Posterior vena cava (tissue), 2 donors: ENCODE measurements at regions not wholly inside any gene's neighbourhood (a gene's known extent, or its start where the extent isn't known, plus 50 kb on each side); places are given as distances from the start of the nearest gene placed in this dataset.
A peak's percentile ranks its signal among the peaks of the same experiment; 100 is the strongest.

Source experiments
- DNase-seq: peaks from one replicate; pipeline ENCODE4 v3.0.0-alpha.2; 2020; ENCODE audit warnings: low spot score
- intact Hi-C, 2 donors: fragments of 100-400 bp; cut with DNase I; formaldehyde crosslinking; loops; one replicate each; pipeline versions ENCODE4 v1.14.1 to v1.14.2; 2022 to 2023
- donor health status: DM: yes; HTN: yes; CAD: no.
- donor health status: DM: yes; HTN: yes; CAD: no.

GRCh38 chr10:43960135-43960415 is 311.4 kb upstream of the ZNF32 start:
- no peak for DNase-seq
- intact Hi-C loops: no loop called here

DNA sequence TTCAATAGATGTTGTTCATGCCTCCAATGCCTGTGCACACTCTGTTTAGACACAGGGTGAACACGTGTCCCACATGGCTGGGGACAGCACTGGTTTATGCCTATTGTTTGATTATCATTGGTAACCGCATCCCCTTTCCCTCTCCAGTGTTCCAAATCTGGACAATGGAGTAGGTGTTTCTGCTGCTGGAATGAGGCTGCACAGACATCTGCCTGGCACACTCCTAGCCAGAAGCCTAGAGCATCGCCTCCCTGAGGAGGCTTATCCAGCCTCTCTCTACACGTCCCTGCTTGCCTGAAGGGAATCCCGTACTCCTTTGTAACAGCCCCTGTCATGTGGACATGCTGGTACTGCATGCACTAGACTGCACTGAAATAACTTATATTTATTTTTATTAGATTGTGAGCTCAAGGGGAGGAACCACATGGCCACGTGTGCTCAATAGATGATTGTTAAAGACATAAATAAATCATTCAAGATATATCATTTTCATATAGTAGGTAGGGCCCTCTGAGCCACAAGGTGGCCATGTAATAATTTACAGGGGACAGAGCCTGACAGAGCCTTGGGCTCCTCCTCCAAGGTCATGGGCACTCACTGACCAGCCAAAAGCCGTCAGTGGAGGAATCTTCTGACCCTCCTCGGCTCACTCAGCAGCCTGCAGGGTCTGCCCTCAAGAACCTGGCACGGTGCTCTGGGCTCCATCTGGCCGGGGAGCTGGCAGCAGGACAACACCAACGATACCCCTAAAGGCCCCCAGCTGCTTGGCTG is 310.9 kb upstream of the ZNF32 start:
- intact Hi-C loops: no loop called here
- peak; percentile 45 for DNase-seq

DNA sequence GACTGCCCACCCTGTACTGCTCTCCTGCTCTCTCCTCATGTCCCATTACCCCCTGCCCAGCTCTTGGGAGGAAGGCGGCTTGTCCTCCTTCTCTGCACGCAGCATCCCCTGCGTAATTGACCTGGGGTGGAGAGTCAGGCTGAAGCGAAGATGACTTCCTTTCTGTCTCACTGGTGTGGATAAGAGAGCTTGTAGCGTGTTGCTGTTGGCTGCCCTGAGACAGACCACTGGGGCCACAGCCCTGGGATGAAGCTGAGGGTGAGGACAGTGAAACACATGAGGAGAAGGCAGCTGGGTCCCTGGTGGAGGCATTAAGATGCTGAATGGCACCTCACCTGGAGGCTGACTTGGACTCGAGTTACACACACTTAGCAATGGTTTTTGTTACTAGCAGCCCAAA is 310.3 kb upstream of the ZNF32 start:
- intact Hi-C loops: no loop called here
- peak; percentile 60 for DNase-seq

DNA sequence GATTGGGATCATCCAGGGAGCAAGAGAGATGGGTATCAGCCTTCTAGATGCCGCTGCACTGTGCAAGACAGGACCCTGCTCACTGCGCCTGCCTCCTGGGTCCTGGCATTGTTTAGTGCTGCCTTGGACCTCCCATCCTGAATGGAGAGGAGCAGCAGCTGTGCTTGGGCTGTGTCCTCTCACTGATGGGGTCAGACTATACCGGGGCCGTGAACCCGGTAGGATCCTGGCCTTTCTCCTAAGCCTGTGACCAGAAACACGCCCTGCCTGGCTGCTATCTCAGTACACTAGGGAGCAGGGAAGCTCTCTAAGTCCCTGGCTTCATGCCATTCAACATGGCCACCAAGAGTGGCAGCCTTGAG is 309.4 kb upstream of the ZNF32 start:
- intact Hi-C loops: no loop called here
- DNase-seq: peak; percentile 75

DNA sequence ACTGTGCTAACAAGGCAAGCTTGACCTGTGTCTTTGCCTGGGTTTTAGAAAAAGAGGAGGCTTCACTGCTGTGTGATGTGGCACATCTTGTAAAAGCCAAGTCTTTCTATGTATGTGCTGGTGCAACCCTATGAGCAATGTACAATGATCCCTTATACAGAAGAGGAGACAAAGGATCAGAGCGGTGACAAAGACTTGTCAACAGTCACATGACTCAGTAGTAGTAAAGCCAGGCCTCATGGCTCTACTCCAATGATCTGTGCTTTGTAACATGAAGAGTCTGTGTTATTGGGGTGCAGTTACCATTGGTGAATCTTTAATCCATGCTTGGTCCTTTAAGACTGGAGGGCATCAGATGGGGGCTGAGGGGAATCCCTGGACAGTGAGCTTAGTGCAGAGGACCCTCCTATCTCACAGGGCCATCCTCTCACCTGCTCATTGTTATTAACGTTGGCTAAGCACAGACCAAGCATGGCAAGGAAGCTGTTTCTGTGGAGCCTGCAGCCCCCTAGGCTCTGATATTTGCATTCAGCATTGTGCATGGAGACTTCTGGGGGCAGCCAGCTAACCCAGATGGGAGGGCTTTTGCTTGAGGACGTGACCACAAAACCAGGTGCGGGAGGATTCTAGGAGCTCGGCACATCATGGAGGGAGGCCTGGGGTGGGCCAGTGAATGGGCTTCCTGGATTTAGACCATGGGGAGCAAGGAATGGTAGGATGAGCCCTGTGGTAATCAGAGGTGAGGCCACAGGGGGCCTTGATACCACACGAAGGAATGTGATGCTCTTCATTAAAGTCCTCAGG is 308.8 kb upstream of the ZNF32 start:
- peak; percentile 41 for DNase-seq

GRCh38 chr10:43955978-43956377 is 307.3 kb upstream of the ZNF32 start:
- no peak for DNase-seq
- intact Hi-C loops: no loop called here

More for the DNA sequence above, 308.8 kb upstream of the ZNF32 start:
- intact Hi-C loops: loop anchor here in 1 of 2 donors (1.0 kb wide), 1 partner anchor 45 kb away; no protein-coding TSS in a partner anchor

DNA sequence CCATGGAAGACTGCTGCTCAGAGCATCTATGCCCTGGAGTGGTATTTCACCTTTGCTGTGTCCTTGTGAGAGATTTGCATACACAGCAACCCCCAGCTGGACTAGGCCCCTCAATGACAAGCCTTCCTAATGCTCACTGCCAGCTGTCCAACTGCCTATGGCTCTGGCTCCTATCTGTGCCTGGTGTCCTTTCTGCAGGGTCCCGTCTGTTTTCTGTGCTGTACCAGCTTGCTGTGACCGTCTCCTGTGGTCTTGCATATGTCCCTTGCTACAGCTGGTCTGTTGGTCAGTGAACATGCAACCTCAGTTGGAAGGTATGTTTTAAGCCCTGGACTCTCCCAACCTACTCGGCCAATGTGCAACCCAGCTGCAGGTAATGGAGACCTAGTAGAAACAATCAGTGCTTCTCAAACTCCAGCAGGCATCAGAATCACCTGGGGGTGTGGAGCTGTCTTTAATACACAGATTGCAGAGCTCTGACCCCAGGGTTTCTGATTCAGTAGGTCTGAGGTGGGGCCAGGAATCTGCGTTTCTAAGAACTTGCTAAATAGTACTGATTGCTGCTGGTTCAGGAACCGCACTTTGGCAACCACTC is 306.4 kb upstream of the ZNF32 start:
- intact Hi-C loops: no loop called here
- no peak for DNase-seq

DNA sequence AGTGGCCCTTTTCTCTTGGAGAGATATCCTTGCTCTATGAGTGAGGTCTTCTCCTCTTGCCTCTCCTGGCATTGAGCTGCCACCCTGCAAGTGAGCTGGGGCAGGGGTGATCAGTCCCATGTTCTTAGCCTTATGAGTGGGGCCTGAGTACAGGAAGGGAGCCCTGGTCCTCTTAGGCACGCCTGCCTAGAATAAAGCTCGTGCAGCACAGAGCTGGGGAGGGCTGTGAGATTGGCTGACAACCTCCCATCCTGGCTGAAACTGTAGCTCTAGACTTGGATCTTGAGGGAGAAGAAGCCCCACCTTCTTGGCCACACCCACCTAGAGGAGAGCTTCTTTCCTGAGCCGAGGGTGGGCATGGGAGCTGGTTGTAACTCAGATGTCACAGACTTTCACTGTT is 305.0 kb upstream of the ZNF32 start:
- intact Hi-C loops: no loop called here
- no peak for DNase-seq

DNA sequence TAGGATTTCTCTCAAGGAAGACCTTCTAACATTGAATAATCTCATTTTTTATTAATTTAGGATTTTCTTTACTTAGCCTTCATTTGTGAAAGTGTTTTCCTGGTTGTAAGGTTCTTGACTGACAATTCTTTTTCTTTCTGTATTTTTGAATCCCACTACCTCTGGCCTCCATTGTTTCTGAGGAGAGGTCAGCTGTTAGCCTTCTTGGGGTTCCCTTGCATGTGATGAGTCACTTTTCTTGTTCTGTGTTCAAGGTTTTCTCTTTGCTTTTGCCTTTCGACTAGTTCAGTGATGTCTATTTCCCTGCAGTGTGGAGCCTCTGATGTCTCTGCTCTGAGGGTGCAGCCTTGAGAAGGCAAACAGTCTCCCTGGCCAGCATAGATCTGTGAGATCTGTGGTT is 304.1 kb upstream of the ZNF32 start:
- intact Hi-C loops: no loop called here
- no peak for DNase-seq

DNA sequence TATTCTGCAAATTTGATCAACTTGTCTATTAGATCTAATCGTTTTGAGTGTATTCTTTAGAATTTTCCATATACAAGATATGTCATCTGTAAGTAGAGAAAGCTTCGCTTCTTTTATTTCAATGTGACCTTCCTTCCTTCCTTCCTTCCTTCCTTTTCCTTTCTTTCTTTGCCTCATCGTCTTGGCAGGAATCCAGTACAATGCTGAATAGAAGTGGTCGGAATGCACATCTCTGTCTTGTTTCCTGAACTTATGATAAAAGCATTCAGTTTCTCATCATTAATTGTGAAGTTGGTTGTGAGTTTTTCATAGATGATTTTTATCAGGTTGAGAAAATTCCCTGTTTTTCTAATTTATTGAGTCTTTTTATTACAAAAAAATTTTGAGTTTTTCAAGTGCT is 300.7 kb upstream of the ZNF32 start:
- intact Hi-C loops: no loop called here
- DNase-seq: no peak

- intact Hi-C loops: no loop called here
- DNase-seq: peak; percentile 26
Measured at GRCh38 chr10:43946445-43946844, 297.8 kb upstream of the ZNF32 start.

DNA sequence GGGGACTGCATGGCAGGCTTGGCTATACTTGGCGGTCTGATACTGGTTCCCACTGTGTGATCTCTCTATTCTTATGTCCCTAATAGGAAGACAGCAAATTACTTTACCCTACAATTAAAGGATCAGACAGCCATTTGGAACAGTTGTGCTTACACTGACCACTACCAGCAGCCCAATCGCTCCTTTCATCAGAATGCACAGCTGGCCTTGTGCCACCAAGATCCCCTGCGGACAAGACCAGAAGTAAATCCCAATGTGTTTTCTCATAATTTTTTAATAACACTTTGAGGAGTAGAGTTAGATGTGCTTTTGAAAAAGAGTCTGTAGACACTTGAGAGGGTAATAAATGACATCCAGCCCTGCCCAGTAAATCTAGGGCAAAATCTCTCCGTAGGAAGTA is 297.2 kb upstream of the ZNF32 start:
- intact Hi-C loops: no loop called here
- DNase-seq: no peak

DNA sequence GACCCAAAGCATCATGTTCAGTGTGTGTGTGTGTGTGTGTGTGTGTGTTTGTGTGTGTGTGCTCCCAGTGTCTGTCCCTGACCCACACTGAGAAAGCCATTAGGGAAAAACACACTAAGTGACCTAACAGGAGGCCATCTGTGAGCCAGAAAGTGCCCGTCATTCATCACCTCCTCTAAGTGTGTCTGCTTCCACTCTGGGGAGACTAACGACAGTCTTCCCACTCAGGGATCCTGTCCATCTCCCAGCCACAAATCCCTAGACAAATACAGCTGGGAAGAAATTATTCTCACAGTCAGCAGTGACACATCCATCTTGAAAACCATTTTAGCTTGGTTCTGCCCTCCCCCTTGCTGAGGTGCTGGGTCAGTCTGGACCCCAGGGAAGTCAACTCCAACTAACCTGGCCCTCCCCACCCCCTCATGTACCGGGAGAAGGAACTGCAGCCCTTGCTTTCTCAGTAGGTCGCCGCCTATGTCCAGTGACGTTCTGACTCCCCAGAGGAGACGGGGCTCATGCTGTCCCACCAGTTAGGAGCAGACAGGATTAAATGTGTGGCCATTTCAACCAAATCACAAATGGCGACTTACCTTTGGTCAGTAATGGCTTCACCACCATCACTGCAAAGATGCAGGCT is 296.5 kb upstream of the ZNF32 start:
- intact Hi-C loops: no loop called here
- no peak for DNase-seq

DNA sequence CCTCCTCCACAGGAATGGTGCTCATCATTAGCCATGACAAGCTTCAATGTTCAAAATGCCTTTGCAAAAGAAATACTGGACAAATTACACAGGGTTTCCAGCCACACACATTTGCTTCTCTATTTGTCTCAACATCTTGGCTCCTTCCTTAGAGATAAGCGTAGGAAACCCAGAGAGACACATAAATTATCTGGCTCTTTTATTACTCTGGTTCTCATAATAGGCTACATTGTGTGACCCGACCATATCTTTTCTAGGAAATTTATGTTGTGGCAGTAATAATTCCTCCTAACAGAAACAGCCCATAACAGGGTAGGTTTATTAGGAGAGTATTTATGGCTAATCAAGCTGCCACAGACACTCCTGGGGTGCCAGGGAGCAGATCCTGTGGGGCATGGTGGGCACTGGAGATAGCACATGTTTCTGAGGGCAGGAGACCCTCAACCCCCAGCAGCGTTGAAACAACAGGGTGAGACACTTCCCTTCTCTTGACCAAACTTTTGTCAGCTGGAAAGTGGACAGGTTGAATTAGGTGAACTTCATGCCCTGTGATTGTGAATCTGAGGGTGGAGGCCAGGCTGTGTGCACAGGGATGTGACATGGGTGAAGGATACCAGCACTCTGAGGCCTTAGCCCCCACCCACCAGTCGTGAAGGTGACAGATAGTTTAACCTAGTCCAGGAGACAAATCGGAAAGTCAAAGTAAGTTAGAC is 295.9 kb upstream of the ZNF32 start:
- intact Hi-C loops: no loop called here
- no peak for DNase-seq

DNA sequence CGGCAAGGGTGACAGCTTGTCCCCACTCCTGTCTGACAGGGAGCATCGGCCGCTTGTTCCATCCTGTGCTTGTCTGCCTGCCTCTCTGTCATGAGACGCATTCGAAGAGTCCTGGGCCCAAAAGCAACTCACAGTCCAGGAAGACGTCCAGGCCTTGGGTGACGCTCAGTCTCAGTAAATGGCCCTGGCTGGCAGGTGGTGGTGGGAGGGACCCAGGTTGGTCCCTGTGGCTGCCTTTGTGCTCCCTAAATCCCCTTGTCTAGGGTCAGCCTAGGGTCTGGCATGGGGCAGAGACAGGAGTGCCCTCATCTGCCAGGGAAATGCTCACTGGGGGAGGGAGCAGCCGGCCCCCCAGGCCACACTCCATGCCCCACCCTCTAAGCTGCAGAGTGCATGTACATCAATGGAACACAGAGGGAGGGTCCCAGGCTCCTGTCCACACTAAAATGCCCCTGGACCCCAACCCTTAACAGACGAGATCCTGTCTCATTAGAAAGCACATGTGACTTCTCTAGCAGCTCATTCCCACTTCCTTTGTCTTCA is 295.2 kb upstream of the ZNF32 start:
- intact Hi-C loops: no loop called here
- peak; percentile 67 for DNase-seq

- intact Hi-C loops: no loop called here
- DNase-seq: peak; percentile 38
Measured at GRCh38 chr10:43943119-43943817, 294.6 kb upstream of the ZNF32 start.

DNA sequence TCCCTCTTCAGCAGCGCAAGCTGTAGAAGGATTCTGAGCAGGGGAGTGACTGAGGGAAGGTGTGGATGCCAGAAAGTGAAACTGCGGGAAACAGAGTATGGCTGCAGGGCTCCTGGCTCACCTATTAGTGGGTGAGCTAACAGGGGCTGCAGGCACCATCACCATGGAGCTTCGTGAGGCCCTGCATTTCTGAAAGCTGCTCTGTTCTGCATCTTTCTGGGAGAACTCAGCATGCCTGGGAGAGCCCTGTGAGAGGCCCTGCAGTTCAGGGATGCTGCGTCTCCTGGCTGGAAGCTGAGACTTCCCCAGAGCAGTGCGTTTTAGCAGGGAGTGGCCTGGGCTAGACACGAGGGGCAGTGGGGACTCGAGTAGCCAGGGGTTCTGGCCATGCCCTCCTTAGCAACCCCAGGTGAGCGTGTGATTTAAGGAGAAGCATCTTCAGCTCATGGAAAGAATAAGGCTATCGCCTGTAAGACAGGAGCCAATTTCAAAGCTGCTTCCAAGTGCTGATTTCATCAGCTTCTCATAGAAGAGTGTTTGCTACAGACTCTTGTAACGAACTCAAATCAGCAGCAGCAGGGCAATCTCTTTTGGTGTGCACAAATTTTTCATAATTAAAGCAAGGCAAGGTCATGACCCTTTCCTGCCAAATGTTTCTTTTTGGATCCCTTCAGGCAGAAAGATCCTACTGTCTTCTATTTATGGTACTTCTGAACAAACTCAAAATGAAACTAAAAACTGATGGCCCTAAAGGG is 293.6 kb upstream of the ZNF32 start:
- peak; percentile 75 for DNase-seq
- intact Hi-C loops: no loop called here
